ENCODE measurements at regions not wholly inside any gene's neighbourhood (a gene's known extent, or its start where the extent isn't known, plus 50 kb on each side); places are given as distances from the start of the nearest gene placed in this dataset.

DNA sequence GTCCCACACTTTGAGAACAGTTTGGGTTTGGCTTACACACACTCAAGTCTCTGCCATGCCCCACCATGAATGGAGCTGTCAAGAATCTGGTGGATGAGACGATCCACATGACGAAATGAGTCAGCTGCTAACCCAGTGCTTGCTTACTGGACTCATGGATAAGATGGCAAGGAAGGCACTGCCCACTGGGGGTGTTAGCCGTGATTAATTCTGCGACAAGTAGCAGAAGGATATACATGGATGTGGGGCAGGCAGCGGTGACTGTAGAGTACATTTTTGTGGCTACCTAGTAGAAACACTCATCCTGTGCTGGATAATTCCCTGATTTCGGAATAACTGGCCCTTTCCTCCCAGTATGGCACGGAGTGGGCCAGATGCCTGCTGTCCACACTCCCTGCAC is 77.5 kb downstream of the SPATA31C2 start:
- no peak for TF ChIP-seq GABPA (IDR thresholded peaks at IDR 0.05; ENCODE audit: low read depth)
- TF ChIP-seq, protein P1, sequence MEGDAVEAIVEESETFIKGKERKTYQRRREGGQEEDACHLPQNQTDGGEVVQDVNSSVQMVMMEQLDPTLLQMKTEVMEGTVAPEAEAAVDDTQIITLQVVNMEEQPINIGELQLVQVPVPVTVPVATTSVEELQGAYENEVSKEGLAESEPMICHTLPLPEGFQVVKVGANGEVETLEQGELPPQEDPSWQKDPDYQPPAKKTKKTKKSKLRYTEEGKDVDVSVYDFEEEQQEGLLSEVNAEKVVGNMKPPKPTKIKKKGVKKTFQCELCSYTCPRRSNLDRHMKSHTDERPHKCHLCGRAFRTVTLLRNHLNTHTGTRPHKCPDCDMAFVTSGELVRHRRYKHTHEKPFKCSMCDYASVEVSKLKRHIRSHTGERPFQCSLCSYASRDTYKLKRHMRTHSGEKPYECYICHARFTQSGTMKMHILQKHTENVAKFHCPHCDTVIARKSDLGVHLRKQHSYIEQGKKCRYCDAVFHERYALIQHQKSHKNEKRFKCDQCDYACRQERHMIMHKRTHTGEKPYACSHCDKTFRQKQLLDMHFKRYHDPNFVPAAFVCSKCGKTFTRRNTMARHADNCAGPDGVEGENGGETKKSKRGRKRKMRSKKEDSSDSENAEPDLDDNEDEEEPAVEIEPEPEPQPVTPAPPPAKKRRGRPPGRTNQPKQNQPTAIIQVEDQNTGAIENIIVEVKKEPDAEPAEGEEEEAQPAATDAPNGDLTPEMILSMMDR (IDR thresholded peaks at IDR 0.05) = no peak
- no peak for TF ChIP-seq FOSL2 (IDR thresholded peaks at IDR 0.05; ENCODE audit: borderline replicate concordance, low read depth)
- TF ChIP-seq JUND (IDR thresholded peaks at IDR 0.05) = no peak
- TF ChIP-seq POLR2AphosphoS5 (IDR thresholded peaks at IDR 0.05; ENCODE audit: low read depth, low read length) = no peak
- no peak for TF ChIP-seq TAF1 (IDR thresholded peaks at IDR 0.05; ENCODE audit: borderline replicate concordance, low read depth, low read length)
- TF ChIP-seq, protein P2, sequence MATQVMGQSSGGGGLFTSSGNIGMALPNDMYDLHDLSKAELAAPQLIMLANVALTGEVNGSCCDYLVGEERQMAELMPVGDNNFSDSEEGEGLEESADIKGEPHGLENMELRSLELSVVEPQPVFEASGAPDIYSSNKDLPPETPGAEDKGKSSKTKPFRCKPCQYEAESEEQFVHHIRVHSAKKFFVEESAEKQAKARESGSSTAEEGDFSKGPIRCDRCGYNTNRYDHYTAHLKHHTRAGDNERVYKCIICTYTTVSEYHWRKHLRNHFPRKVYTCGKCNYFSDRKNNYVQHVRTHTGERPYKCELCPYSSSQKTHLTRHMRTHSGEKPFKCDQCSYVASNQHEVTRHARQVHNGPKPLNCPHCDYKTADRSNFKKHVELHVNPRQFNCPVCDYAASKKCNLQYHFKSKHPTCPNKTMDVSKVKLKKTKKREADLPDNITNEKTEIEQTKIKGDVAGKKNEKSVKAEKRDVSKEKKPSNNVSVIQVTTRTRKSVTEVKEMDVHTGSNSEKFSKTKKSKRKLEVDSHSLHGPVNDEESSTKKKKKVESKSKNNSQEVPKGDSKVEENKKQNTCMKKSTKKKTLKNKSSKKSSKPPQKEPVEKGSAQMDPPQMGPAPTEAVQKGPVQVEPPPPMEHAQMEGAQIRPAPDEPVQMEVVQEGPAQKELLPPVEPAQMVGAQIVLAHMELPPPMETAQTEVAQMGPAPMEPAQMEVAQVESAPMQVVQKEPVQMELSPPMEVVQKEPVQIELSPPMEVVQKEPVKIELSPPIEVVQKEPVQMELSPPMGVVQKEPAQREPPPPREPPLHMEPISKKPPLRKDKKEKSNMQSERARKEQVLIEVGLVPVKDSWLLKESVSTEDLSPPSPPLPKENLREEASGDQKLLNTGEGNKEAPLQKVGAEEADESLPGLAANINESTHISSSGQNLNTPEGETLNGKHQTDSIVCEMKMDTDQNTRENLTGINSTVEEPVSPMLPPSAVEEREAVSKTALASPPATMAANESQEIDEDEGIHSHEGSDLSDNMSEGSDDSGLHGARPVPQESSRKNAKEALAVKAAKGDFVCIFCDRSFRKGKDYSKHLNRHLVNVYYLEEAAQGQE (IDR thresholded peaks at IDR 0.05; ENCODE audit: low read depth, low read length) = no peak
- TF ChIP-seq, protein P3, sequence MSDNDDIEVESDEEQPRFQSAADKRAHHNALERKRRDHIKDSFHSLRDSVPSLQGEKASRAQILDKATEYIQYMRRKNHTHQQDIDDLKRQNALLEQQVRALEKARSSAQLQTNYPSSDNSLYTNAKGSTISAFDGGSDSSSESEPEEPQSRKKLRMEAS (IDR thresholded peaks at IDR 0.05; ENCODE audit: low read depth) = no peak
- no peak for TF ChIP-seq RAD21 (IDR thresholded peaks at IDR 0.05; ENCODE audit: low read length)
- TF ChIP-seq RXRA (IDR thresholded peaks at IDR 0.05; ENCODE audit: borderline replicate concordance, low read depth) = no peak

Measured in SK-N-SH (cell line).